Retinal pigment epithelial cell (primary cell): ENCODE measurements at regions not wholly inside any gene's neighbourhood (a gene's known extent, or its start where the extent isn't known, plus 50 kb on each side); places are given as distances from the start of the nearest gene placed in this dataset.
"Not testable (repeated sequence)": the region's sequence is repeated elsewhere in the genome, so short reads cannot be mapped to it uniquely, and the experiment has no call there.

Experiments used
- DNase-seq: peaks from one replicate; pipeline ENCODE4 v3.0.0-alpha.2; 2010; ENCODE audit warnings: low read depth
- H3K4me3 ChIP-seq: 2 replicates; pipeline ENCODE4 v1.5.1; 2011; ENCODE audit warnings: mild to moderate bottlenecking, low read length, control low read depth, moderate library complexity
- CTCF ChIP-seq: conservative IDR thresholded peaks from 2 replicates; pipeline ENCODE4 v1.5.1; 2011; ENCODE audit warnings: low read depth, low read length, control low read depth, inconsistent platforms

- DNase-seq: no peak
- TF ChIP-seq CTCF: no peak
- no peak overlapping the region for H3K4me3 ChIP-seq
These were observed 761.6 kb upstream of the GRAMD2B start for GRCh38 chr5:125661584-125661983.

- DNase-seq: peak; percentile 81
- no peak overlapping the region for H3K4me3 ChIP-seq
- no peak for TF ChIP-seq CTCF
These were observed 754.3 kb upstream of the GRAMD2B start for GRCh38 chr5:125668884-125669283.

GRCh38 chr5:125673359-125673950, 749.8 kb upstream of the GRAMD2B start:
- no peak overlapping the region for H3K4me3 ChIP-seq
- no peak for DNase-seq
- no peak for TF ChIP-seq CTCF

GRCh38 chr5:125679522-125679921, 743.7 kb upstream of the GRAMD2B start:
- TF ChIP-seq CTCF: no peak
- no peak overlapping the region for H3K4me3 ChIP-seq
- DNase-seq: no peak

- DNase-seq: no peak
- no peak for TF ChIP-seq CTCF
- no peak overlapping the region for H3K4me3 ChIP-seq
These were observed 739.5 kb upstream of the GRAMD2B start for GRCh38 chr5:125683669-125684068.

GRCh38 chr5:125685771-125686170, 737.4 kb upstream of the GRAMD2B start:
- no peak overlapping the region for H3K4me3 ChIP-seq
- no peak for TF ChIP-seq CTCF
- DNase-seq: no peak

- DNase-seq, H3K4me3 ChIP-seq: not testable (repeated sequence)
These were observed 731.3 kb upstream of the GRAMD2B start for GRCh38 chr5:125691738-125692530.
